HCT116 (cell line): ENCODE measurements at regions not wholly inside any gene's neighbourhood (a gene's known extent, or its start where the extent isn't known, plus 50 kb on each side); places are given as distances from the start of the nearest gene placed in this dataset.

Source experiments
- ATAC-seq: fragments of 200-7000 bp; cut with Tn5 transposase; 2 replicates; pipeline ENCODE4 v1.9.1; 2020; ENCODE audit warnings: mild to moderate bottlenecking, moderate library complexity
- BruUV-seq: library from RNA; stranded (reverse); fragments of 400-500 nt; replicated peaks from 2 replicates; lab custom pipeline; 2021; lab: Mats Ljungman, UMichigan
- CTCF ChIA-PET: fragments of 300-600 bp; sonication (Branson Sonifier 250); formaldehyde crosslinking; loops from one replicate; lab custom pipeline; 2021; ENCODE audit warnings: antibody characterized with exemption; lab: Charles Lee
- POLR2A ChIA-PET: fragments of 300-600, 350-600 bp; sonication (Branson Sonifier 250); formaldehyde crosslinking; loops from one replicate; lab custom pipeline; 2021; ENCODE audit warnings: antibody characterized with exemption; lab: Charles Lee
- RAD21 ChIA-PET, 2 experiments: fragments of 300-600 bp; sonication (Branson Sonifier 250); formaldehyde crosslinking; loops; one replicate each; lab custom pipeline; 2023; ENCODE audit warnings: low total read pairs in 2 of 2; ENCODE audit not compliant: uncharacterized antibody in 2 of 2, unreplicated experiment in 2 of 2, low non-redundant PET in 1 of 2; lab: Charles Lee
- DNase-seq: peaks from one replicate; pipeline ENCODE4 v3.0.0-alpha.2; 2010; ENCODE audit warnings: low read depth, low spot score
- H2AFZ ChIP-seq: fragments of 200-600 bp; shearing (Covaris generic), sonication (generic); 2 replicates; pipeline ENCODE4 v1.6.1; 2017; ENCODE audit warnings: low read depth, mixed run types, mixed read lengths, antibody characterized with exemption, low read length; ENCODE audit not compliant: poor library complexity, severe bottlenecking
- H3K27ac ChIP-seq: 2 replicates; pipeline ENCODE4 v1.5.1; 2012; ENCODE audit warnings: low read depth, low read length
- H3K27me3 ChIP-seq: fragments of 200-600 bp; sonication (generic); 2 replicates; pipeline ENCODE4 v1.6.1; 2016; ENCODE audit warnings: mixed run types, low read length, mixed read lengths; ENCODE audit not compliant: insufficient read depth
- H3K36me3 ChIP-seq, 2 experiments: fragments of 200-500 bp in 1 of 2; fragments of 200-600 bp in 1 of 2; sonication (Bioruptor generic) in 1 of 2; sonication (generic) in 1 of 2; 2 replicates each; pipeline versions ENCODE4 v1.5.1 to v1.6.1; 2014 to 2016; ENCODE audit warnings: low read length in 2 of 2, inconsistent platforms in 1 of 2, mixed read lengths in 1 of 2, mixed run types in 1 of 2; ENCODE audit not compliant: insufficient read depth in 2 of 2, control insufficient read depth in 1 of 2
- H3K4me1 ChIP-seq, 2 experiments: fragments of 200-600 bp in 1 of 2; sonication (generic) in 1 of 2; 2 replicates each; pipeline versions ENCODE4 v1.5.1 to v1.6.1; 2012 to 2017; ENCODE audit warnings: low read length in 2 of 2, inconsistent platforms in 1 of 2, mild to moderate bottlenecking in 1 of 2, mixed read lengths in 1 of 2, mixed run types in 1 of 2, moderate library complexity in 1 of 2; ENCODE audit not compliant: insufficient read depth in 2 of 2, control insufficient read depth in 1 of 2
- H3K4me2 ChIP-seq: fragments of 200-600 bp; sonication (generic); 2 replicates; pipeline ENCODE4 v1.6.1; 2017; ENCODE audit warnings: mixed run types, low read length, mixed read lengths
- H3K4me3 ChIP-seq, 2 experiments: fragments of 200-600 bp in 1 of 2; sonication (generic) in 1 of 2; replicated peaks in 1 of 2; 2 replicates each; pipeline ENCODE4 v1.5.1; 2011 to 2016; ENCODE audit warnings: low read length in 2 of 2, control low read depth in 1 of 2, low read depth in 1 of 2, mild to moderate bottlenecking in 1 of 2, mixed read lengths in 1 of 2, mixed run types in 1 of 2
- H3K79me2 ChIP-seq: fragments of 200-600 bp; sonication (generic); 2 replicates; pipeline ENCODE4 v1.6.1; 2017; ENCODE audit warnings: mild to moderate bottlenecking, mixed run types, low read length, moderate library complexity, mixed read lengths; ENCODE audit not compliant: insufficient read depth
- H3K9ac ChIP-seq: fragments of 200-600 bp; sonication (generic); 2 replicates; pipeline ENCODE4 v1.6.1; 2016; ENCODE audit warnings: low read length, mixed read lengths
- H3K9me2 ChIP-seq: fragments of 200-600 bp; sonication (generic), shearing (Covaris generic); 2 replicates; pipeline ENCODE4 v1.6.1; 2017; ENCODE audit warnings: mixed run types, mild to moderate bottlenecking, moderate library complexity; ENCODE audit not compliant: insufficient read depth
- H3K9me3 ChIP-seq, 2 experiments: fragments of 200-500 bp in 1 of 2; fragments of 200-600 bp in 1 of 2; sonication (Bioruptor generic) in 1 of 2; sonication (generic) in 1 of 2; 2 replicates each; pipeline ENCODE4 v1.6.1; 2014 to 2017; ENCODE audit warnings: low read length in 2 of 2, mixed read lengths in 2 of 2, inconsistent platforms in 1 of 2, low read depth in 1 of 2, mild to moderate bottlenecking in 1 of 2, mixed run types in 1 of 2, moderate library complexity in 1 of 2; ENCODE audit not compliant: control insufficient read depth in 1 of 2, insufficient read depth in 1 of 2
- H4K20me1 ChIP-seq: fragments of 200-600 bp; sonication (generic), shearing (Covaris generic); 2 replicates; pipeline ENCODE4 v1.6.1; 2017; ENCODE audit warnings: mixed run types, mild to moderate bottlenecking, moderate library complexity; ENCODE audit not compliant: insufficient read depth
- EGR1 ChIP-seq: IDR thresholded peaks from 2 replicates; pipeline ENCODE4 v1.6.1; 2012; ENCODE audit warnings: low read depth
- ELF1 ChIP-seq: IDR thresholded peaks from 2 replicates; pipeline ENCODE4 v1.6.1; 2012; ENCODE audit warnings: low read depth, borderline replicate concordance
- EZH2 ChIP-seq: fragments of 200-600 bp; sonication (generic); IDR thresholded peaks from 2 replicates; pipeline ENCODE4 v1.6.1; 2017; ENCODE audit warnings: antibody characterized with exemption, mixed run types
- EZH2phosphoT487 ChIP-seq: fragments of 200-600 bp; IDR thresholded peaks from 2 replicates; pipeline ENCODE4 v1.6.1; 2018; ENCODE audit warnings: antibody characterized with exemption, borderline replicate concordance
- MAX ChIP-seq: IDR thresholded peaks from 2 replicates; pipeline ENCODE4 v1.6.1; 2012
- POLR2A ChIP-seq: IDR thresholded peaks from 2 replicates; pipeline ENCODE4 v1.7.0; 2011; ENCODE audit warnings: borderline replicate concordance; ENCODE audit not compliant: insufficient read depth, insufficient read length; ENCODE audit errors: extremely low read depth
- TCF7L2 ChIP-seq: IDR thresholded peaks from 2 replicates; pipeline ENCODE4 v1.7.0; 2011; ENCODE audit warnings: borderline replicate concordance, inconsistent platforms; ENCODE audit not compliant: insufficient read depth, insufficient read length; ENCODE audit errors: extremely low read depth
- intact Hi-C: fragments of 100-400 bp; cut with micrococcal nuclease; formaldehyde crosslinking; loops from 2 replicates; pipeline ENCODE4 v1.10.0; 2022
- TF ChIP-seq, protein P1 (sequence below): IDR thresholded peaks from 2 replicates; pipeline ENCODE4 v1.6.1; 2012
- TF ChIP-seq, protein P2 (sequence below), 3 experiments: fragments of 200-600 bp in 1 of 3; sonication (generic) in 1 of 3; IDR thresholded peaks in 2 of 3; conservative IDR thresholded peaks in 1 of 3; 2 replicates each; pipeline ENCODE4 v1.5.1; 2012 to 2017; ENCODE audit warnings: low read depth in 2 of 3, low read length in 2 of 3, antibody characterized with exemption in 1 of 3, borderline replicate concordance in 1 of 3, control low read depth in 1 of 3, mild to moderate bottlenecking in 1 of 3, mixed read lengths in 1 of 3, mixed run types in 1 of 3, moderate library complexity in 1 of 3; ENCODE audit not compliant: insufficient read depth in 1 of 3

- H3K9me2 ChIP-seq = no peaks in the 10 kb centered on the region
- ChIA-PET CTCF (no interaction called here), RAD21 (no interaction called here), POLR2A (no interaction called here)
- ATAC-seq (no peak), DNase-seq (no peak)
- intact Hi-C loops = no loop called here
- no peaks in the 10 kb centered on the region for H4K20me1 ChIP-seq
- no peaks in the 10 kb centered on the region for H3K27me3 ChIP-seq
- peak overlapping the region; percentile 55 for H3K4me2 ChIP-seq
- H3K9me3 ChIP-seq = peaks cover 0 to under 1% of the 10 kb centered on the region in 2 experiments; a peak in 1 of 4 replicates
- H3K4me3 ChIP-seq = peak overlapping the region; percentile 19 to 32; a peak in 2 of 4 replicates
- no peak overlapping the region for H3K27ac ChIP-seq
- no peak for TF ChIP-seq TCF7L2
- TF ChIP-seq EGR1 = no peak
- TF ChIP-seq MAX = no peak
- TF ChIP-seq, protein P1, sequence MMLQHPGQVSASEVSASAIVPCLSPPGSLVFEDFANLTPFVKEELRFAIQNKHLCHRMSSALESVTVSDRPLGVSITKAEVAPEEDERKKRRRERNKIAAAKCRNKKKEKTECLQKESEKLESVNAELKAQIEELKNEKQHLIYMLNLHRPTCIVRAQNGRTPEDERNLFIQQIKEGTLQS = no peak
- no peak for TF ChIP-seq EZH2
- TF ChIP-seq ELF1 = no peak
- TF ChIP-seq, protein P2, sequence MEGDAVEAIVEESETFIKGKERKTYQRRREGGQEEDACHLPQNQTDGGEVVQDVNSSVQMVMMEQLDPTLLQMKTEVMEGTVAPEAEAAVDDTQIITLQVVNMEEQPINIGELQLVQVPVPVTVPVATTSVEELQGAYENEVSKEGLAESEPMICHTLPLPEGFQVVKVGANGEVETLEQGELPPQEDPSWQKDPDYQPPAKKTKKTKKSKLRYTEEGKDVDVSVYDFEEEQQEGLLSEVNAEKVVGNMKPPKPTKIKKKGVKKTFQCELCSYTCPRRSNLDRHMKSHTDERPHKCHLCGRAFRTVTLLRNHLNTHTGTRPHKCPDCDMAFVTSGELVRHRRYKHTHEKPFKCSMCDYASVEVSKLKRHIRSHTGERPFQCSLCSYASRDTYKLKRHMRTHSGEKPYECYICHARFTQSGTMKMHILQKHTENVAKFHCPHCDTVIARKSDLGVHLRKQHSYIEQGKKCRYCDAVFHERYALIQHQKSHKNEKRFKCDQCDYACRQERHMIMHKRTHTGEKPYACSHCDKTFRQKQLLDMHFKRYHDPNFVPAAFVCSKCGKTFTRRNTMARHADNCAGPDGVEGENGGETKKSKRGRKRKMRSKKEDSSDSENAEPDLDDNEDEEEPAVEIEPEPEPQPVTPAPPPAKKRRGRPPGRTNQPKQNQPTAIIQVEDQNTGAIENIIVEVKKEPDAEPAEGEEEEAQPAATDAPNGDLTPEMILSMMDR (IDR thresholded peaks at IDR 0.05 in 2 of 3, conservative IDR thresholded peaks at IDR 0.05 in 1 of 3; ENCODE audit: borderline replicate concordance in 1 of 3, insufficient read depth in 1 of 3, low read depth in 2 of 3, low read length in 2 of 3) = no peak
- no peak for TF ChIP-seq EZH2phosphoT487
- no peak for TF ChIP-seq POLR2A
- no peaks in the 10 kb centered on the region for H3K36me3 ChIP-seq
- H3K4me1 ChIP-seq = no peaks in the 10 kb centered on the region
- H3K79me2 ChIP-seq = no peaks in the 10 kb centered on the region
- peak overlapping the region; percentile 20 for H2AFZ ChIP-seq
- H3K9ac ChIP-seq = no peak overlapping the region
- no TSS peak for BruUV-seq
Observed at GRCh38 chr1:83064589-83065242, 934.2 kb downstream of the TTLL7 start.
